CD14-positive monocyte (primary cell): ENCODE measurements at regions not wholly inside any gene's neighbourhood (a gene's known extent, or its start where the extent isn't known, plus 50 kb on each side); places are given as distances from the start of the nearest gene placed in this dataset.

ENCODE experiments used
- DNase-seq, 3 donors: peaks; one replicate each; pipeline ENCODE4 v3.0.0-alpha.2; 2011 to 2022
- H2AFZ ChIP-seq: 2 replicates; pipeline ENCODE4 v1.6.0; 2012; ENCODE audit warnings: mild to moderate bottlenecking, low read depth, low read length, inconsistent platforms; ENCODE audit not compliant: insufficient read depth, poor library complexity, severe bottlenecking
- H3K27ac ChIP-seq, 2 donors: 1 replicate in 1 of 2; 2 replicates in 1 of 2; pipeline ENCODE4 v1.5.1; 2012 to 2013; ENCODE audit warnings: low read length in 2 of 2, control low read depth in 1 of 2, inconsistent platforms in 1 of 2, low read depth in 1 of 2, mild to moderate bottlenecking in 1 of 2
- H3K27me3 ChIP-seq, 2 donors: one replicate each; pipeline versions ENCODE4 v1.6.0 to v1.6.1; 2011 to 2013; ENCODE audit warnings: low read length in 2 of 2; ENCODE audit not compliant: control insufficient read depth in 2 of 2, insufficient read depth in 2 of 2
- H3K36me3 ChIP-seq, 2 donors: replicated peaks in 1 of 2; 1 replicate in 1 of 2; 2 replicates in 1 of 2; pipeline versions ENCODE4 v1.5.1 to v1.6.1; 2012 to 2013; ENCODE audit warnings: low read length in 2 of 2, control low read depth in 1 of 2, inconsistent platforms in 1 of 2, mild to moderate bottlenecking in 1 of 2; ENCODE audit not compliant: insufficient read depth in 2 of 2, control insufficient read depth in 1 of 2
- H3K4me1 ChIP-seq, 2 donors: 1 replicate in 1 of 2; 2 replicates in 1 of 2; pipeline versions ENCODE4 v1.5.1 to v1.6.1; 2012 to 2013; ENCODE audit warnings: low read length in 2 of 2, control low read depth in 1 of 2, inconsistent platforms in 1 of 2, mild to moderate bottlenecking in 1 of 2, moderate library complexity in 1 of 2; ENCODE audit not compliant: insufficient read depth in 2 of 2, control insufficient read depth in 1 of 2
- H3K4me2 ChIP-seq: replicated peaks from 2 replicates; pipeline ENCODE3; 2012; ENCODE audit warnings: low read length, moderate library complexity, mild to moderate bottlenecking; ENCODE audit not compliant: poor library complexity, severe bottlenecking; ENCODE audit errors: extremely low read depth
- H3K4me3 ChIP-seq, 3 experiments: fragments of 200-600 bp in 1 of 3; sonication (generic) in 1 of 3; replicated peaks in 1 of 3; 1 replicate in 2 of 3; 2 replicates in 1 of 3; pipeline ENCODE4 v1.5.1; 2011 to 2013; ENCODE audit warnings: low read length in 3 of 3, mild to moderate bottlenecking in 3 of 3, control low read depth in 2 of 3, low read depth in 2 of 3, inconsistent platforms in 1 of 3, moderate library complexity in 1 of 3
- H3K79me2 ChIP-seq: 2 replicates; pipeline ENCODE4 v1.6.0; 2012; ENCODE audit warnings: mild to moderate bottlenecking, control low read depth, inconsistent platforms, low read length, moderate library complexity; ENCODE audit not compliant: insufficient read depth
- H3K9ac ChIP-seq: 2 replicates; pipeline ENCODE4 v1.6.0; 2017; ENCODE audit warnings: low read length, mild to moderate bottlenecking; ENCODE audit not compliant: insufficient read depth, poor library complexity, severe bottlenecking
- H3K9me3 ChIP-seq, 2 donors: replicated peaks in 1 of 2; 1 replicate in 1 of 2; 2 replicates in 1 of 2; pipeline versions ENCODE4 v1.5.1 to v1.6.1; 2012 to 2013; ENCODE audit warnings: low read length in 2 of 2, control low read depth in 1 of 2; ENCODE audit not compliant: control insufficient read depth in 1 of 2, insufficient read depth in 1 of 2
- H4K20me1 ChIP-seq: 2 replicates; pipeline ENCODE4 v1.6.0; 2012; ENCODE audit warnings: mild to moderate bottlenecking, low read length, control low read depth, moderate library complexity; ENCODE audit not compliant: insufficient read depth
- H3K27ac Mint-ChIP-seq, 7 donors: one replicate each; pipeline ENCODE4 v1.8.0; 2020; ENCODE audit warnings: mild to moderate bottlenecking in 7 of 7, mixed read lengths in 7 of 7, moderate library complexity in 6 of 7, inconsistent platforms in 2 of 7
- H3K27me3 Mint-ChIP-seq, 3 donors: one replicate each; pipeline ENCODE4 v1.8.0; 2021 to 2022; ENCODE audit warnings: low read depth in 3 of 3, mild to moderate bottlenecking in 3 of 3, mixed read lengths in 3 of 3, moderate library complexity in 3 of 3, inconsistent platforms in 1 of 3
- H3K36me3 Mint-ChIP-seq, 2 donors: one replicate each; pipeline ENCODE4 v1.8.0; 2020; ENCODE audit warnings: mixed read lengths in 2 of 2, inconsistent platforms in 1 of 2, mild to moderate bottlenecking in 1 of 2
- H3K4me1 Mint-ChIP-seq: one replicate; pipeline ENCODE4 v1.8.0; 2020; ENCODE audit warnings: mild to moderate bottlenecking, mixed read lengths
- H3K4me3 Mint-ChIP-seq, 2 donors: one replicate each; pipeline ENCODE4 v1.8.0; 2020; ENCODE audit warnings: mild to moderate bottlenecking in 2 of 2, mixed read lengths in 2 of 2, moderate library complexity in 1 of 2
- H3K9me3 Mint-ChIP-seq, 7 donors: one replicate each; pipeline ENCODE4 v1.8.0; 2020 to 2022; ENCODE audit warnings: mixed read lengths in 7 of 7, mild to moderate bottlenecking in 6 of 7, moderate library complexity in 6 of 7, inconsistent platforms in 2 of 7
- CTCF ChIP-seq: fragments of 200-600 bp; IDR thresholded peaks from one replicate; pipeline ENCODE4 v1.8.0; 2022; ENCODE audit warnings: antibody characterized with exemption, mild to moderate bottlenecking
- WGBS: methylation state at CpG from one replicate; pipeline ENCODE4 v1.1.5; 2013; ENCODE audit warnings: missing lambda C conversion rate; ENCODE audit not compliant: insufficient coverage; 5-methylcytosine and 5-hydroxymethylcytosine counted together
- intact Hi-C, 2 donors: fragments of 100-400 bp; cut with micrococcal nuclease; formaldehyde crosslinking; loops; one replicate each; pipeline versions ENCODE4 v1.15.0 to v1.15.1; 2023

GRCh38 chr1:110763149-110763548 is 88.4 kb upstream of the KCNA3 start:
- H3K4me1 ChIP-seq = peaks cover 6% of the 10 kb centered on the region in 2 donors
- no peak for DNase-seq
- no peaks in the 10 kb centered on the region for H3K36me3 ChIP-seq
- no peak for TF ChIP-seq CTCF
- peaks cover 16 to 19% (median 19%) of the 10 kb centered on the region in 3 donors for H3K27me3 Mint-ChIP-seq
- H3K4me2 ChIP-seq = no peak overlapping the region
- H3K79me2 ChIP-seq = no peaks in the 10 kb centered on the region
- H3K27ac Mint-ChIP-seq = no peak overlapping the region
- H3K4me3 Mint-ChIP-seq = no peak overlapping the region
- H3K9me3 Mint-ChIP-seq = peaks cover 0 to 2% (median 0%) of the 10 kb centered on the region in 7 donors
- no peak overlapping the region for H3K4me3 ChIP-seq
- no peak overlapping the region for H2AFZ ChIP-seq
- no CpG with 5 or more reads among the region's 4 CpGs for WGBS
- H3K27me3 ChIP-seq = peaks cover 13 to 24% of the 10 kb centered on the region in 2 donors
- H4K20me1 ChIP-seq = no peaks in the 10 kb centered on the region
- intact Hi-C loops = loop anchor here in 1 of 2 donors (10.0 kb wide), 1 partner anchor 88 kb away; the partner anchor contains the start of gene KCNA3
- no peaks in the 10 kb centered on the region for H3K36me3 Mint-ChIP-seq
- H3K9ac ChIP-seq = no peak overlapping the region
- peaks cover 9% of the 10 kb centered on the region for H3K4me1 Mint-ChIP-seq
- H3K27ac ChIP-seq = no peak overlapping the region
- H3K9me3 ChIP-seq = no peaks in the 10 kb centered on the region

GRCh38 chr1:110760321-110760720 is 85.6 kb upstream of the KCNA3 start:
- H3K9me3 Mint-ChIP-seq = peaks cover 0 to 2% (median 0%) of the 10 kb centered on the region in 7 donors
- H4K20me1 ChIP-seq = no peaks in the 10 kb centered on the region
- H3K4me3 Mint-ChIP-seq = no peak overlapping the region
- intact Hi-C loops = loop anchor here in 1 of 2 donors (10.0 kb wide), 1 partner anchor 86 kb away; the partner anchor contains the start of gene KCNA3
- H3K79me2 ChIP-seq = no peaks in the 10 kb centered on the region
- no peak for TF ChIP-seq CTCF
- H3K27me3 ChIP-seq = peaks cover 30 to 49% of the 10 kb centered on the region in 2 donors
- no peaks in the 10 kb centered on the region for H3K4me1 ChIP-seq
- no peak for DNase-seq
- peaks cover 31 to 34% (median 31%) of the 10 kb centered on the region in 3 donors for H3K27me3 Mint-ChIP-seq
- no peaks in the 10 kb centered on the region for H3K4me1 Mint-ChIP-seq
- no peaks in the 10 kb centered on the region for H3K36me3 Mint-ChIP-seq
- H3K36me3 ChIP-seq = no peaks in the 10 kb centered on the region
- WGBS = 80% methylated on average over 2 of the region's 2 CpGs
- H3K4me3 ChIP-seq = no peak overlapping the region
- H3K9ac ChIP-seq = no peak overlapping the region
- no peak overlapping the region for H3K4me2 ChIP-seq
- H3K27ac Mint-ChIP-seq = no peak overlapping the region
- no peak overlapping the region for H2AFZ ChIP-seq
- no peak overlapping the region for H3K27ac ChIP-seq
- no peaks in the 10 kb centered on the region for H3K9me3 ChIP-seq
